H1 (cell line): ENCODE measurements at regions not wholly inside any gene's neighbourhood (a gene's known extent, or its start where the extent isn't known, plus 50 kb on each side); places are given as distances from the start of the nearest gene placed in this dataset.

Experiments used
- CTBP2 ChIP-seq: IDR thresholded peaks from 2 replicates; pipeline ENCODE4 v1.7.0; 2011; ENCODE audit warnings: borderline replicate concordance, mild to moderate bottlenecking, moderate library complexity, mixed read lengths, low read length; ENCODE audit not compliant: insufficient read depth, insufficient read length
- JUN ChIP-seq: IDR thresholded peaks from 2 replicates; pipeline ENCODE4 v1.6.1; 2011; ENCODE audit warnings: low read depth, mild to moderate bottlenecking, improper control_type of control experiment, low read length
- POLR2A ChIP-seq, 2 experiments: IDR thresholded peaks; 1 replicate in 1 of 2; 2 replicates in 1 of 2; pipeline ENCODE4 v1.6.1; 2011; ENCODE audit warnings: low read depth in 2 of 2, low read length in 2 of 2, mild to moderate bottlenecking in 2 of 2; ENCODE audit errors: control extremely low read depth in 1 of 2
- SIX5 ChIP-seq: IDR thresholded peaks from 2 replicates; pipeline ENCODE4 v1.6.1; 2011; ENCODE audit warnings: mild to moderate bottlenecking, low read depth, low read length

GRCh38 chr1:244111027-244111426 is 59.9 kb downstream of the ZBTB18 start (continued):
- no peak for TF ChIP-seq JUN
- TF ChIP-seq POLR2A (IDR thresholded peaks at IDR 0.05; ENCODE audit: control extremely low read depth in 1 of 2, low read depth in 2 of 2, low read length in 2 of 2), result no peak
- TF ChIP-seq CTBP2, result no peak
- no peak for TF ChIP-seq SIX5
